ENCODE measurements at regions not wholly inside any gene's neighbourhood (a gene's known extent, or its start where the extent isn't known, plus 50 kb on each side); places are given as distances from the start of the nearest gene placed in this dataset.

GRCh38 chr4:110897784-110898183 lies 274.9 kb upstream of the PITX2 start:
- H3K4me1 ChIP-seq (replicated peaks in 1 of 2; ENCODE audit: control insufficient read depth in 2 of 2, insufficient read depth in 2 of 2, low read length in 2 of 2), result no peaks in the 10 kb centered on the region
- H3K79me2 ChIP-seq (ENCODE audit: control insufficient read depth, insufficient read depth, low read length), result no peaks in the 10 kb centered on the region
- POLR2A ChIA-PET, result no interaction called here
- in situ Hi-C loops (cut with MboI), result no loop called here
- H3K36me3 ChIP-seq (ENCODE audit: control insufficient read depth, insufficient read depth, low read length), result no peaks in the 10 kb centered on the region
- intact Hi-C loops (cut with micrococcal nuclease), result no loop called here
- no peaks in the 10 kb centered on the region for H3K9me3 ChIP-seq (replicated peaks; ENCODE audit: control insufficient read depth, insufficient read depth, low read depth, low read length)
- H3K9me1 ChIP-seq (ENCODE audit: control insufficient read depth, insufficient read depth, low read length), result no peaks in the 10 kb centered on the region
- no peak for FAIRE-seq
- TF ChIP-seq RBM39 (optimal IDR thresholded peaks at IDR 0.05; ENCODE audit: low read depth, low read length), result no peak
- TF ChIP-seq MBD1 (CRISPR knock-in tag; IDR thresholded peaks at IDR 0.05), result no peak
- TF ChIP-seq ZNF75A (CRISPR knock-in tag; IDR thresholded peaks at IDR 0.05), result no peak
- BruUV-seq (replicated peaks), result no TSS peak
- no peak overlapping the region for H3K9ac ChIP-seq (ENCODE audit: insufficient read depth in 1 of 2, low read depth in 2 of 2, low read length in 2 of 2)
- H4K20me1 ChIP-seq (replicated peaks; ENCODE audit: control insufficient read depth, insufficient read depth, low read length), result no peaks in the 10 kb centered on the region
- H3K4me3 ChIP-seq, result no peak overlapping the region
- DNase-seq (ENCODE audit: extremely low read depth in 1 of 4, low spot score in 3 of 4), result no peak
- no peak for ATAC-seq
- CTCF ChIA-PET (ENCODE audit: low intra/inter-chr PET ratio), result no interaction called here
- no peak overlapping the region for H3K4me2 ChIP-seq (ENCODE audit: insufficient read depth, low read length)
- H3K27me3 ChIP-seq (ENCODE audit: control insufficient read depth in 2 of 2, insufficient read depth in 2 of 2, low read length in 2 of 2), result no peaks in the 10 kb centered on the region
- WGBS (ENCODE audit: insufficient coverage, low coverage, missing lambda C conversion rate), result 0% methylated on average over 5 of the region's 5 CpGs
- no peak overlapping the region for H3K27ac ChIP-seq (ENCODE audit: extremely low read depth, low read depth, low read length)
- H2AFZ ChIP-seq (ENCODE audit: low read depth, low read length), result no peak overlapping the region

DNA sequence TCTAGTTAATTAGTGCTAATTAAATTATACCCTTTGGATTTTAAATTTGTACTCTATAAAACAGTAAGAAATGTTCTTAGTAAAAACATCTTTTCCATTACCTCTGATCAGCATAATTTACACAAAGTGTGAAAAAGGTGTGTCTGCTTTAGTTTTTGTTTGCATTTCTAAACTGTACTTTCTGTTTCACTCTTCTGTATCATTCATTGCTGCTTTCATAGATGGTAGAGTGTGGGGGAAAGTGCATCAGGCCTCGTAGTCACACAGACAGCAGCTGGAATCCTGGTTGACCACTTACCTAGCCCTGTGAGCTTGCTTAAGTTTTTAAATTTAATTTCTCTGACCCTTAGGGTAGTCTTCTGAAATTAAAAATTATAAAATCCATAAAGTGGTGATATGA lies 275.4 kb upstream of the PITX2 start:
- no peak overlapping the region for H3K4me2 ChIP-seq (ENCODE audit: insufficient read depth, low read length)
- H4K20me1 ChIP-seq (replicated peaks; ENCODE audit: control insufficient read depth, insufficient read depth, low read length), result no peaks in the 10 kb centered on the region
- no peak overlapping the region for H3K4me3 ChIP-seq
- H3K79me2 ChIP-seq (ENCODE audit: control insufficient read depth, insufficient read depth, low read length), result no peaks in the 10 kb centered on the region
- no peak overlapping the region for H2AFZ ChIP-seq (ENCODE audit: low read depth, low read length)
- no peak overlapping the region for H3K27ac ChIP-seq (ENCODE audit: extremely low read depth, low read depth, low read length)
- ATAC-seq, result no peak
- POLR2A ChIA-PET, result no interaction called here
- CTCF ChIA-PET (ENCODE audit: low intra/inter-chr PET ratio), result no interaction called here
- no peaks in the 10 kb centered on the region for H3K9me1 ChIP-seq (ENCODE audit: control insufficient read depth, insufficient read depth, low read length)
- intact Hi-C loops (cut with micrococcal nuclease), result no loop called here
- no peak for DNase-seq (ENCODE audit: extremely low read depth in 1 of 4, low spot score in 3 of 4)
- H3K9ac ChIP-seq (ENCODE audit: insufficient read depth in 1 of 2, low read depth in 2 of 2, low read length in 2 of 2), result no peak overlapping the region
- no peaks in the 10 kb centered on the region for H3K9me3 ChIP-seq (replicated peaks; ENCODE audit: control insufficient read depth, insufficient read depth, low read depth, low read length)
- no peaks in the 10 kb centered on the region for H3K27me3 ChIP-seq (ENCODE audit: control insufficient read depth in 2 of 2, insufficient read depth in 2 of 2, low read length in 2 of 2)
- in situ Hi-C loops (cut with MboI), result no loop called here
- H3K36me3 ChIP-seq (ENCODE audit: control insufficient read depth, insufficient read depth, low read length), result no peaks in the 10 kb centered on the region
- no TSS peak for BruUV-seq (replicated peaks)
- H3K4me1 ChIP-seq (replicated peaks in 1 of 2; ENCODE audit: control insufficient read depth in 2 of 2, insufficient read depth in 2 of 2, low read length in 2 of 2), result no peaks in the 10 kb centered on the region
- FAIRE-seq, result no peak
- 0% methylated on average over 1 of the region's 1 CpG for WGBS (ENCODE audit: insufficient coverage, low coverage, missing lambda C conversion rate)
- no peak for TF ChIP-seq ZNF133 (CRISPR knock-in tag; IDR thresholded peaks at IDR 0.05)
- TF ChIP-seq, protein P1, sequence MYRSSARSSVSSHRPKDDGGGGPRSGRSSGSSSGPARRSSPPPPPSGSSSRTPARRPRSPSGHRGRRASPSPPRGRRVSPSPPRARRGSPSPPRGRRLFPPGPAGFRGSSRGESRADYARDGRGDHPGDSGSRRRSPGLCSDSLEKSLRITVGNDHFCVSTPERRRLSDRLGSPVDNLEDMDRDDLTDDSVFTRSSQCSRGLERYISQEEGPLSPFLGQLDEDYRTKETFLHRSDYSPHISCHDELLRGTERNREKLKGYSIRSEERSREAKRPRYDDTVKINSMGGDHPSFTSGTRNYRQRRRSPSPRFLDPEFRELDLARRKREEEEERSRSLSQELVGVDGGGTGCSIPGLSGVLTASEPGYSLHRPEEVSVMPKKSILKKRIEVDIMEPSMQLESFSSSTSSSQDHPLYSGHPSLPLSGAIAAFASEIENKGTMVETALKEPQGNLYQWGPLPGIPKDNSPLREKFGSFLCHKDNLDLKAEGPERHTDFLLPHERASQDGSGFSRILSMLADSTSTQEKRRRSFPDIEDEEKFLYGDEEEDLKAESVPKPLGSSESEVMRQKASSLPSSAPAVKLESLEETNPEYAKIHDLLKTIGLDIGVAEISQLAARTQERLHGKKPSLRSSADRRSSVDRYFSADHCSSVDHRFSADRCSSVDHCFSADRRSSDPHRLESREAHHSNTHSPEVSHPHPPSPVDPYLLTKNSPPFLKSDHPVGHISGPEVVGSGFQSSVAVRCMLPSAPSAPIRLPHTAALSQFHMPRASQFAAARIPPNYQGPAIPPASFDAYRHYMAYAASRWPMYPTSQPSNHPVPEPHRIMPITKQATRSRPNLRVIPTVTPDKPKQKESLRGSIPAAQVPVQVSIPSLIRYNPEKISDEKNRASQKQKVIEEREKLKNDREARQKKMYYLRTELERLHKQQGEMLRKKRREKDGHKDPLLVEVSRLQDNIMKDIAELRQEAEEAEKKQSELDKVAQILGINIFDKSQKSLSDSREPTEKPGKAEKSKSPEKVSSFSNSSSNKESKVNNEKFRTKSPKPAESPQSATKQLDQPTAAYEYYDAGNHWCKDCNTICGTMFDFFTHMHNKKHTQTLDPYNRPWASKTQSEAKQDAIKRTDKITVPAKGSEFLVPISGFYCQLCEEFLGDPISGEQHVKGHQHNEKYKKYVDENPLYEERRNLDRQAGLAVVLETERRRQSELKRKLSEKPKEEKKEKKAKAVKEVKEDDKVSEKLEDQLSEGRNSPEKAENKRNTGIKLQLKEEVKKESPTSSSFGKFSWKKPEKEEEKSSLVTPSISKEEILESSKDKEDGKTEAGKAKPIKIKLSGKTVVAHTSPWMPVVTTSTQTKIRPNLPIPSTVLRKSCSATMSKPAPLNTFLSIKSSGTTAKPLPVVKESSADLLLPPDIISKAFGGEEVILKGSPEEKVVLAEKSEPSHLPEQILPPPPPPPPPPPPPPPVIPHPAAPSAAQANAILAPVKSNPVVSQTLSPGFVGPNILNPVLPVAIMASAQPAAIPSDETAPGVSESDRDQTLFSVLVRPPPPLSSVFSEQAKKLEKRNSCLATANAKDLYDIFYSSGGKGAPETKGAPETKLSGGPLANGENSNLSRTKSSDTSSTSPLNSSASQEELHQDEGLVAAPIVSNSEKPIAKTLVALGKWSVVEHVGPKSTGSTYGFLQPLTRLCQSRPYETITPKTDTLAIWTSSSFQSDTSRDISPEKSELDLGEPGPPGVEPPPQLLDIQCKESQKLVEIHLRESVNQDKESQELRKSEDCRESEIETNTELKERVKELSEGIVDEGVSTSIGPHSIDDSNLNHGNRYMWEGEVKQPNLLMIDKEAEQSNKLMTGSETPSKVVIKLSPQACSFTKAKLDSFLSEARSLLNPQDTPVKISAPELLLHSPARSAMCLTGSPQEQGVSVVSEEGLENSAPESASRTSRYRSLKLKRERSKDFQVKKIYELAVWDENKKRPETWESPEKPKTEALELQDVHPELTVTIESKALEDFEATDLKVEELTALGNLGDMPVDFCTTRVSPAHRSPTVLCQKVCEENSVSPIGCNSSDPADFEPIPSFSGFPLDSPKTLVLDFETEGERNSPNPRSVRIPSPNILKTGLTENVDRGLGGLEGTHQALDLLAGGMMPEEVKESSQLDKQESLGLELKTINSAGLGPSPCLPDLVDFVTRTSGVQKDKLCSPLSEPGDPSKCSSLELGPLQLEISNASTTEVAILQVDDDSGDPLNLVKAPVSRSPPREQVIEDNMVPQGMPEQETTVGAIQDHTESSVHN (IDR thresholded peaks at IDR 0.05; ENCODE audit: borderline replicate concordance in 1 of 2, low read depth in 1 of 2), result no peak
